Stimulated activated CD4-positive, alpha-beta T cell treated with anti-CD3 and anti-CD28 coated beads, Interleukin-1b, Interleukin-23, amount 100 ng/mL, for 24 hours (primary cell): ENCODE measurements at regions not wholly inside any gene's neighbourhood (a gene's known extent, or its start where the extent isn't known, plus 50 kb on each side); places are given as distances from the start of the nearest gene placed in this dataset.
"Not testable (repeated sequence)": the region's sequence is repeated elsewhere in the genome, so short reads cannot be mapped to it uniquely, and the experiment has no call there.

ENCODE experiments used
- DNase-seq, 4 experiments: peaks; one replicate each; pipeline ENCODE4 v3.0.0-alpha.2; 2020; ENCODE audit warnings: low read depth in 4 of 4, low spot score in 1 of 4

DNA sequence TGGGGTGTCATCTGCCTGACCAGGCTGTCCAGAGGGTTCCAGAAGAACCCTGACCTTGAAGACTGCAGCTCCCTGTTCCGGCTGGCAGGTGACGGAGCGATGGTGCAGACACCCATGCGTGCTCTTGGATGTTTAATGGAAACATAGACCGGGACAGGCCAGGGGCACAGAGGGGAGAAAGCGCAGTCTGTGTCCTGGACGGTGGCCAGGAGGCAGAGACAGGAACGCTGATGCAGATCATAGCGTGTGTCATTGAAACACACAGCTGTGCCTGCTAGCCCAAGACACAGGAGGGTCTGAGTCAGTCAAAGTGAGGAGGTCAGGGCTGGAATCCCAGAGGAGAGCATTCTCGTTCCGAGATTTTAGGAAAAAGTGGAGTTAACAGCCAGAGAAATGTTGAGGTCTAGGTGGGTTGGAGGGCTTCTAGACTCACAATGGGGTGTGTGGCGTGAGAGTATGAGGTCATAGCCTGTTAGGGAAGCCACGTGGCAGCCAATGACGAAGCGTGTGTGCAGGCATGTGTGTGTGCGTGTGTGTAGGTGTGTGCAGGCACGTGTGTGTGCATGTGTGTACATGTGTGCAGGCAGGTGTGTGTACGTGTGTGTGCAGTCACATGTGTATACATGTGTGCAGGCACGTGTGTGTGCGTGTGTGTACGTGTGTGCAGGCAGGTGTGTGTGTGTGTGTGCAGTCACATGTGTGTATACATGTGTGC, 167.0 kb downstream of the ERMARD start:
- no peak for DNase-seq

DNA sequence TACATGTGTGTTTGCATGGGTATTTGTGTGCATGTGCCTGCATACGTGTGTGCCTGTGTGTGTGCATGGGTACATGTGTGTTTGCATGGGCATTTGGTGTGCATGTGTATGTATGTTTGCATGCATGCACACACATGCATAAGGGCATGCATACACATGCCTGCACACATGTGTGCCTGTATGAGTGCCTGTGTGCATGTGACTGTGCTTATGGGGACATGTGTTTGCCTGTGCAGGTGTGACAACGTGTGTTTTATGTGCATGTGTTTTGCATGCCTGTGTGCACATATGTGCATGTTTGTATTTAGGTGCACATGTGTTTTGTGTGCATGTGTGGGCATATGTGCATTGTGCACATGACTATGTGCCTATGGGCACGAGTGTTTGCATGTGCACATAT, 165.7 kb downstream of the ERMARD start:
- DNase-seq: no peak

DNA sequence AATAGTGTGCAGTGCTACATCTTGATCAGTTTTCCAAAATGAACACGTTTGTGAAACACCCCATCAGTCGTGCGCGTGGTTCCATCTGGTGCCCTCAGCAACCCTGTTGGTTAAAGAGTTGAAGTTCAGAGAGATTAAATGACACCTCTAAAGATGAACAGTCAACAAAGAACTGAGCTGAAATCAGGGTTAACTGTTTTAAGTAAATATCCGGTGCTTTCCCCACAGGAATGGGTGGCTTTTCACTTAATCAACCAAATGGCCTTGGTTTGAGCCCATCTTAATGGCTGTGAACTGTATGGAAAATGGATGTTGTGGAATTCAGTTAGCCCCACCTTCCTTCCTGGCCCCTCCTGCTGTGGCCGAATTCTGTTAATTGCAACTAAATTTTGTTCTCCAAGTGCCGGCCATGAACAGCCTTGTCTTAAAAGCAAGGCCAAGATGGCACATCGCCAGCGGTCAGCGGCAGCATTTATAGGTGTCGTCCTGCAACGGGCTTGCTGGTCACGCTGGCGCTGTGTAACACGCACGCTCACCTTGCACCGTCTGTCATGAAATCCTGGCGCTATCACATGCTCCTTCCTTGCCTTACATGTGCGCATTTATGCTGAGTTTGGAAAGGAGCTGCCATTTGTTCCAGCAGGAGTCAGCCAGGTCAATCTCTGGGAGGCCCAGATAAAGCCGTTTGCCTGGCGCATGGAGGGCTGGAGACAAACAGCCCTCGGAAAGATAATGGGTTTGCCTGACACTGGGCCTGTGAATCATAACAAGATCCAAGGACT, 164.5 kb downstream of the ERMARD start:
- no peak for DNase-seq

DNA sequence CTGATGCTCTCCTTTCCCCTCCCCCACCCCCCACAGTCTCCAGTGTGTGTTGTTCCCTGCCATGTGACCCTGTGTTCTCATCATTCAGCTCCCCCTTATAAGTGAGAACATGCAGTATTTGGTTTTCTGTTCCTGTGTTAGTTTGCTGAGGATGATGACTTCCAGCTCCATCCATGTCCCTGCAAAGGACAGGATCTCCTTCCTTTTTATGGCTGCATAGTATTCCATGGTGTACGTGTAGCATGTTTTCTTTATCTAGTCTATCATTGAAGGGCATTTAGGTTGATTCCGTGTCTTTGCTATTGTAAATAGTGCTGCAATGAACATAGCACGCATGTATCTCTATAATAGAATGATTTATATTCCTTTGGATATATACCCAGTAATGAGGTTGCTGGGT, 162.3 kb downstream of the ERMARD start:
- DNase-seq: not testable (repeated sequence)

DNA sequence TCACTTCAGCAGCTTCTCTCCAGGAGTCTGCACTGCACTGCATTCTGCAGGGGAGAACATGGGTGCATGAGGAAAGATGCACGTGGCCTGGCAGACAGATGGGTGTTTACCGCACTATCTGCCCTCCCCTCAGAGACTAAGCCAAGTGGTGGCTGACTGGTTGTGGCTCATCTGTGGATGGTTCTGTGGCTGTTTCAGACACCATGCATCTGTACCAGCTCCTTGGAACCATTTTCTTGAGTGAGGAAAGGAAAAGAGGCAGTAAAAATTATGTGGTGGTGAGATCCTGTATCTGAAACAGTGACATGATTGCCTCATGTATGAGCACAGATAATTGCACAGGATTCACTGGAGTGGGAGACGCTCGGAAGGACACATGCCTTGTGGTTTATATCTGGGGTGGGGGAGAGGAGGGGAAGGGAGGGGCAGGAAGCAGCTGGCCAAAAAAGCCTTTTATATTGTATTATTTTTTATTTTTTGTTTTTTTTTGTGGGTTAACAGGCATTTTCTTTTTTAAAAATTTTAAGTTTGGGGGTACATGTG, 161.7 kb downstream of the ERMARD start:
- no peak for DNase-seq

DNA sequence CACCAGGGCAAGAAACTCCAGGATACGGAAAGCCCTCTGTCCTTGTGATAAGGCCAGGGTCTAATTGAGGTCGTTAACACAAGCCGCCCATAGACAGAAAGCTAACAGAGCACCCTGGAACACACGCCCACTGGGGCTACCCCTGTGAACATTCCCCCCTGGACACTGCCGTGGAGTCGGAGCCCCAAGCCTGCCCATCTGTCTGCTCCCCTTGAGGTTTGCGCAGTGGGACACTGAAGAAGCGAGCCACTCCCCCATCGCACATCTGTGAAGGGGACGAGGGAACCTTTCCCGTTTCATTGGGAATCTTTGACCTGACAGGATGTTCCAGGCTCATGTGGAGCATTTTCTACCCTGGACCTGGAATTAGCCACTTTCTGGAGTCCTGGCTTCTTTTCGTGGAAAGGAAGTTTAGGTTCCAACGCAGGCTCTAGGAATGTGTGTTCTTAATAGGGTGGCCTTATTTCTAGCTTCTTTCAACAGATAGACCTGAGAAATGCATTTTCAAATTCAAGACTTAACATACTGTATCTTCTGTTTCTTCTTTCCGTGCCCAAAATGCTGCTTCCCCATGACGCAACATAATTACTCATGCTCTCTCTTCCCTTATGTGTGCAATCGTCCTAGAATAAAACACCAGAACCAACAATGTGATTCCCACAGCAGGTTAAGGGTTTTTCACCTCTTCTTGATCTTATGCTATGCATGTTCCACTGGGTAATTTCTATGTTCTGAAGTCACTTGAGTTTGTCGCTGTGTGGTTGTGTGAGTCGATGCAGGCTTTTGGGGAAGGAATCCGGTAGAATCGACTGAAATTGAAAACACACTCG, 161.1 kb downstream of the ERMARD start:
- DNase-seq: no peak

DNA sequence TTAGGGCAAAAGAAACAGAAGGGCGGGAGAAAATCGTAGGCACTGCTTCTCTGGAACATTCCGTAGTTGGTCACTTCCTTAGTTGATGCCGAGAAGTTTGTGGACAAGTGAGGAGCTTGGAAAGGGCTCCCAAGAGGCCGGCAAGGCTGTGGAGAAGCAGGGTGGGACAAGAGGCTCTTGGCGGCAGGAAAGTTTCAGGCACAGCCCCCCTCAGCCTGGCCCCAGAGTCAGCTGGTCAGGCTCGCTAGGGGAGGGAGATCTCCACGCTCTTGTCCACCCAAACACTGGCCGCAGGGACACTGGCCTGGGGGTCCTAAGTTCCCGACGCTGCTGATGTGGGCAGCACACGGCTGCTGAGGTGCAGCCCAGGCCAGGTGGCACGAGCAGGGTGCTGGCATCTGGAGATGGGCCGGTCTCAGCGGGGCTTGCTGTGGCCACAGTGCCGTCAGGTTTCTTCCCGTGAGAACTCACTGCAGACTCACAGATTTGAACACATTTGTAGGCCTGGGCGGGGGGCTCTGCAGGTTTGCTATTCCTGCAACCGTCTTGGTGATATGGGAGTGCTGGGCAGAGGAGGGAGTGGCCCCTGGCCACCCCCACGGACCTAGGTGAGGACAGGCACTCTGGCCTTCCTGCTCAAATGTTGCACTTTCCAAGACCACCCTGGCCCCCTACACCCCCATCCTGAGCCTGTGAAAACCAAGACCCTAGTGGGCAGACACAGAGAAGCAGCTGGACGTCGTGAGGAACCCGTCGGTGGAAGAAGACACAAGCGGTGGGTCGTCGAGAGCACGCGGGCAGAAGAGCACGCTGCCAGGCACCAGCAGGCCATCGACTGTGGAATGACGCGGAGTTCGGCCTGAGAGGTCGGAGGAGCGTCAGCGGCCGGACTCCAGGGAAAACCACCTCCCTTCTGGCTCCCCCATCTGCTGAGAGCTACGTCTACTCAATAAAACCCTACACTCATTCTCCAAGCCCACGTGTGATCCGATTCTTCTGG, 160.1 kb downstream of the ERMARD start:
- no peak for DNase-seq

DNA sequence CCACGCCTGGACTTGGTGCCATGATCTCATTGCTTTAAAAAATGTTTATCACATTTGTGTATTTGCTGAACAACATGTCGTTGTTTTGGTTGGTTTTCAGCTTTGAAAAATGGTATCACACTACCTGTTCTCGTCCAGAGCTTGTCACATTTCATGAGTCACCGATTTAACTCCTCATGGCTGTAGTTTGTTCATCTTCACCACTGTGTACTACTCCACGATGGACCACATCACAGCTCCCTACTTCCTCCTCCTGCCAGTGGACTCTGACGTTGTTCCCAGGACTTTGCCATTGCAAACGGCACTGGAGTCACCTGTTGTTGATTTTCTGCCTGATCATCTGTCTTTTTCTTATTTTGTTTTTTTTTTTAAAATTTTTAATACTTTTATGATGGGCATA, 157.7 kb downstream of the ERMARD start:
- no peak for DNase-seq

DNA sequence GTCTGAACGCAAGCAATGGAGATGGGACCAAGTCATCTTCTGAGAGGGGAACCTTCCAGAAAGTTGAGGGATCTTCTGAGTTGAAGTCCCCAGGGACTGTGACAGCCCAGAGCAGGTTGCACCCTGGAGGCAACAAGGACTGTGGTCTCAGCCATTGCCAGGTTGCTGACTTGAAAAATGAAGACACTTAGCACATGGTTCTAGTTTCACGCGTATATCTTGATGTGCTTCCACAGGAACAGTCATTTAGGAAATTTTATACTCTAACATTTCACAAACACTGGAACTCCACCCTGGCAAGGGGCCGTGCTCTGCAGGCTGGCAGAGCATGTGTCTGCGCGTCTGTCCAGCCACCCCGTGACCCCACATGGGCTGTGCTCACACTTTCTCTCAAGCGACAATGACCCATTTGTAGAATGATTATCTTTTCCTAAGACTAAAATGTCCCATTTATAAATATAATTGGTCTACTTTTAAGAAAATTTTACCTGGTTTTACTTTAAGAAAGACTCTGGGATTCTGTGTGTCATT, 157.0 kb downstream of the ERMARD start:
- no peak for DNase-seq

DNA sequence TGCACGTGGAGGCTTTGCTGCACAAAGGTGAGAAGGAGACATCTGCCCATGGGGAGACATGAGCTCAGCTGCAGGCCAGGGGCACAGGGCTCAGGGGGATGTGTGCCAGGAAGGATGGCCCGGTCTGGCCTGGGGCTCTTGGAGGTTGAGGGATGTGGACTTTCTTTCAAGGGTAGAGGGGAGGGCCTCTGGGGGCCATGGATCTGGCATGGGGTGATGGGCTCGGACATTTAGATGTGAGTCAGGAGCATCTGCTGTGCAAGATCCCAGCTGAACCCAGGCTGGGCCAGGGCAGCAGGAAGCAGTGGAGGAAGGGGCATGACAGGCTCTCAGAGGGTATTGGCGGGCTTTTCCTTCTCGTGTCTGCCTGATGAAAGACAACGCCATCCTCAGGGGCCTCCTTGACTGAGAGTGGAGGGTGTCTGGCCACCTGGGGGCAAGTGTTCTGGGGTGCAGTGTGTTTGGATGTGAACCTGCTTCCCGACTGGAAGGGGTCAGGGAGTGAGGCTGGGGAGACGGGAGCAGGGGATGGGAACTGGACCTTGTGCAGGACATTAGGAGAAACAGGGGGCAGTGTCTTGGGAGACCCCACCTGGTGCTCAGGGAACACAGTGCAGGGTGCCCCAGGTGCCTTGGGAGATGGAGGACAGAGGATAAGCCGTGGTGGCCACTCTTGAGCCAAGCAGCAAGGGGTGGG, 156.1 kb downstream of the ERMARD start:
- no peak for DNase-seq

DNA sequence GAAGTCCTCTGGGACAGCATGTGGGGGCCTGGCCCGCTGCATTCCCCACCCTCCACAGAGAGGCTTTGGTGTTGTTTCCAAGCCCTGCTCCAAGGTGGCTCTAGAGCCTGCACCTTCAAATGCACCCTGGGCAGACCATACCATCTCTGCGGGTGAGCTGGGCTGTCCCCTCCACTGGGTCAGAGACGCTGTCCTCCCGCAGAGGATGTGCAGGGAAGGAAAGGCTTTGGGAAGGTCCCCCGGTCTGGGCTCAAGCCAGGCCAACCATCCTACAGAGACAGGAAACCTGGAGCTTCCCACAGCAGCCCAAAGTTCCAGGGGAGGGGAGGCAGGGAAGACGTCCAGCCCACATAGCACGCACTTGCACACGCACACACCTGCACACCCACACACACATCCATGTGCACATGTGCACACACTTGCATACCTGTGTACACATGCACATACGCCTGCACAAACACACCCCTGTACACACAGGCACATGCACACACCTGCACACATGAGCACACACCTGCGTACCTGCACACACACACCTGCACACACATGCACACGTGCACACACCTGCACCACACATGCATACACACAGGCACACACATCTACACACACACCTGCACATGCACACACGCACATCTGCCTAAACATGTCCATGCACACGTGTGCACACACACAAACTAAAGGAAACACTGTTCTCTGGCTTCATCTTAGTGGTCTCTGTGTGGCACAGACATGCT, 155.4 kb downstream of the ERMARD start:
- no peak for DNase-seq

DNA sequence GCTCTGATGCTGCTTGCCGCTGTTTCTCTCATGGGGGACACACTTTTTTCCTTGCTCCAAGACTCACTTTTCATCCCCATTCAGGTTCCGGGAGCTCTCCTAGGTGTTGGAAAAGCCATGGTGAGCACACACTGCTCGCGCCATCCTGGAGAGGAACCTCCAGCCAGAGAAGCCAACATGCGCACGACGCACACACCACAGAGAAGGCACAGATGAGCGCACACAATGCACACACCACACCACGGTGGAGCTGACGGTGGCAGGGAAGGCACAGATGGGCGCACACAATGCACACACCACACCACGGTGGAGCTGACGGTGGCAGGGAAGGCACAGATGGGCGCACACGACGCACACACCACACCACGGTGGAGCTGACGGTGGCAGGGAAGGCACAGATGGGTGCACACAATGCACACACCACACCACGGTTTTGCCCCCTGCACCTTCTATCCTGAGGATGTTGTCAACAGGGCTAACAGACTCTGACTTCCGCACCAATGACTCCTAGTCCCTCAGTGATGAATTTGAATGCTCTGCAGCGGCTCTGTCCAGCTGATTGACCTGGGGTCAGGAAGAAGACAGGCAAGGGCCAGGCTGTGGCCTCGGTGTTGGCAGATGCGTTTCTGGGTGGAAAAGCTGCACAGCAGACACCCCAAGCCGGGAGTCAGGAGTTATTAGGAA, 154.7 kb downstream of the ERMARD start:
- no peak for DNase-seq

DNA sequence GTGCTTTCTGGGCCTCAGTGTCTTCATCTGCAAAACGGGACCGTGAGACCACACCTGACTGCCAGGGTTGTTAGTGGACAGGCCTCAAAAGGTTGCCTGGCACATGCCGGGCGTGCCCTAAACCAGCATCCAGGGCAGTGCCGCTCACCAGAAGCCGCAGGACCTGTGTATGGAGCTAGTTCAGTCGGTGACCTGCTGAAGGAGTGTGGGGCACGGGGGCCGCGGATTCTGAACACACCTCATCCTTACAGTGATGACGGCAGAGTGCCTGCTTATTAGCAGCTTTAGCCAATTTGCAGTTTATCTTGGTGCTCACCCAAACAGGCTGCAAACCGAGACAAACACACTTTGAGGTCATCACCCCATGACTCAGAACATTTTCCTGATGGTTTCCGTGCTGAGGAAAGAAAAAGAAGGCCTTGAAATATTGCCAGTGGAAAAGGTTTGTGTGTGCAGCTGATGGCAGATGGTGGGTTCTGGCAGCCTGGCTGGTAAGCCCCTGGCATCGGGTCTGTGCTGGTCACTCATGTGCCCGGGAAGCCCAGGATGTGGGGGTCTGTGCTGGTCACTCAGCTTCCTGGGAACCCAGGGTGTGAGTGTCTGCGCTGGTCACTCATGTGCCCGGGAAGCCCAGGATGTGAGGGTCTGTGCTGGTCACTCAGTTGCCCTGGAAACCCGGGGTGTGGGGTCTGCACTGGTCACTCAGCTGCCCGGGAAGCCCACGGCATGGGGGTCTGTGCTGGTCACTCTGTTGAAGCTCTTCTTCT, 153.8 kb downstream of the ERMARD start:
- no peak for DNase-seq

DNA sequence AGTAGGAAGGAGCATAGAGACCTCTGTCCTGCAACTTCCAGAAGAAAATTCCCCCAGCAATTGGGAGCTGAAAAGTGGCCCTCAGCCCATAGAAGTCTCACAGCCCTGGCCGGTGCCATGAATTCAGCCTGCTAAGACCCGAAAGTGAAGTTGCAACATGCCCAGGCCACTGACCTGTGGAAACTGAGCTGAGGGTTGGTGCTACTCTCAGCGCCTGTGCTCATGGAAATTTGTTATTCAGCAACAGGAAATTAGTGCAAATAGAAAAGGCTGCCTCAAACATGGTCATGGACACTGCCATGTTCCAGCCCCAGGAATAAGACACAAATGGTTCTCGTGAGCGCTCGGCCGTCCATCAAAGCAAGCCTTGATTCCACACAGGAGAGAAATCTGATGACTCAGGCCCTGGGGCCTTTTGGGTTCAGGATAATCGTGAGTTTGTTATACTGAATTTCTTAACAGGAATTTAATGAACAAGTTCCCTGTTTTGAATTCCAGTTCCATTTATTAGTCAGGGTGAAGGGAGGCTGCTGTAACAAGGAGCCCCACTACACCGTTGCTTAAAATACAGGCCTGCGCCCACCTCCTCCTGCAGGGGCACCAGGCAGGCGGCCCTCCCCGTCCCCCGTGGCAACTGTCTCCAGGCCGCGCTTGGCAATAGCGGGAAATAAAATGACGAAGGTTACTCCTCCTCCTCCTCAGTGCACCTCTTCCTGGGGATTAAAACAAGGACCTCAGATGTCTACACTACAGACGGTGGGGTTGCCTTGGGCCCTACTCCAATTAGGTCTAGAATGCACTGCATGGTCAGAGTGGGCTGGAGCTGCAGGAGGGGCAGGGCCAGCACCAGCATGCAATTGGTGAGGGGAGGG, 152.9 kb downstream of the ERMARD start:
- DNase-seq: no peak

DNA sequence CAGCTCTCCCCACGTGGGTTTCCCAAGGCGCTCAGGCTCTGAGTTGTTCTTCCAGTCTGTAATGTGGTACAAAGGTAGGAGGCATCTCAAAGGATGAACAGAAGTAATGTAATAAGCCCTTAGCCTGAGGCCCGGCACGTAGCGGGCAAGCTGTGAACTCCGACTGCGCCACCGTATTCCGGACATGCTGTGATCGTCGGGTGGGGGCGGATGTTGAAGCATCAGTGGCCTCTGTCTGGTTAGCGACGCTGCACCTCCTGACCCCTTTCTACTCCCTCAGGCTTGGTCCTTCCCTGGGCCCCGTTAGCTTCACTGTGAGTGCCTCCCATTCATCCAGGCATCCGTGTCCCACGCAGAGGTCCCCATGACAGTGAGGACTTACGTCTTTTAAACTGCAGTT, 151.7 kb downstream of the ERMARD start:
- no peak for DNase-seq

DNA sequence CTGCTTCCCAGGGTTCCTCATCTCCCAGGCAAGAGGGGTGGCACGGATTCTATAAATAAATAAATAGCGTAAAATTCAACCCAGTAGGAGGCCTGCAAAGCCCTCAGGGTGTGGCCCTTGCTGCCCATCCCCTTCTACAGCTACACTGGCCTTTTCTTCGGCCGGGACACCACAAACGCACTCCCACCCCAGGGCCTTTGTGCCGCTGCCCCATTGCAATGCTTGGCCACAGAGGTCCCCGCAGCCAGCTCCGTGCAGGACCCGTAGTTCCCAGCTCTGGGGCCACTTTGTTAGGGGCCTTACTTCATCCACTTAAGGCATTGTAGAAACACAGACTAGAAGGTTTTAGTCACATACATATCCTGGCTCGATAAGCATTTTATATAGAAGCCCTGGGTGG, 151.2 kb downstream of the ERMARD start:
- DNase-seq: no peak

DNA sequence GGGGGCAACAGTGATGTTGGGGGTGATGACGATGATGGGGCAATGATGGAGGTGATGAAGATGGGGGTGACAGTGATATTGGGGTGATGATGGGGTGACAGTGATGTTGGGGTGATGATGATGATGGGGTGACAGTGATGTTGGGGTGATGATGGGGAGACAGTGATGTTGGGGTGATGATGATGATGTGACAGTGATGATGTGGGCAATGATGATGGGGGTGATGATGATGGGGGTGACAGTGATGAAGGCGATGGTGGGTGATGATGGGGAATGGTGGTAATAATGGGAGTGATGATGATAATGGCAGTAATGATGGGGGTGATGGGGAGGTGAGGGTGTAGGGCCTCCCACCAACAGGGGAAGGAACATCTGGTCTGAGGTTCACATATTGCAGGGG, 150.6 kb downstream of the ERMARD start:
- DNase-seq: no peak
